HUES48 (cell line): ENCODE measurements at regions not wholly inside any gene's neighbourhood (a gene's known extent, or its start where the extent isn't known, plus 50 kb on each side); places are given as distances from the start of the nearest gene placed in this dataset.

Experiments used
- H3K27ac ChIP-seq: one replicate; pipeline ENCODE4 v1.7.0; 2013; ENCODE audit warnings: low read depth, low read length, inconsistent platforms
- H3K27me3 ChIP-seq: 2 replicates; pipeline ENCODE4 v1.6.1; 2013; ENCODE audit warnings: mild to moderate bottlenecking, low read length; ENCODE audit not compliant: control insufficient read depth, insufficient read depth
- H3K36me3 ChIP-seq: 2 replicates; pipeline ENCODE4 v1.6.1; 2013; ENCODE audit warnings: low read length; ENCODE audit not compliant: control insufficient read depth, insufficient read depth
- H3K4me1 ChIP-seq: 2 replicates; pipeline ENCODE4 v1.6.1; 2013; ENCODE audit warnings: mild to moderate bottlenecking, low read length; ENCODE audit not compliant: control insufficient read depth, insufficient read depth
- H3K4me3 ChIP-seq: 2 replicates; pipeline ENCODE4 v1.5.1; 2013; ENCODE audit warnings: mild to moderate bottlenecking, low read depth, low read length
- H3K9ac ChIP-seq: 2 replicates; pipeline ENCODE4 v1.6.1; 2013; ENCODE audit warnings: mild to moderate bottlenecking, low read depth, low read length, moderate library complexity
- H3K9me3 ChIP-seq: 2 replicates; pipeline ENCODE4 v1.6.1; 2013; ENCODE audit warnings: low read length; ENCODE audit not compliant: control insufficient read depth, insufficient read depth

GRCh38 chr17:77565166-77565565, 393.3 kb upstream of the TNRC6C start:
- H3K9me3 ChIP-seq, result no peaks in the 10 kb centered on the region
- H3K27me3 ChIP-seq, result no peaks in the 10 kb centered on the region
- no peaks in the 10 kb centered on the region for H3K4me1 ChIP-seq
- no peak overlapping the region for H3K27ac ChIP-seq
- H3K36me3 ChIP-seq, result no peaks in the 10 kb centered on the region
- H3K4me3 ChIP-seq, result no peak overlapping the region
- H3K9ac ChIP-seq, result no peak overlapping the region

GRCh38 chr17:77566151-77566550, 392.4 kb upstream of the TNRC6C start:
- Histone ChIP-seq H3K27ac (no peak overlapping the region), H3K9me3 (no peaks in the 10 kb centered on the region), H3K9ac (no peak overlapping the region), H3K4me1 (no peaks in the 10 kb centered on the region), H3K27me3 (no peaks in the 10 kb centered on the region), H3K4me3 (no peak overlapping the region), H3K36me3 (no peaks in the 10 kb centered on the region)

GRCh38 chr17:77566566-77567138, 391.9 kb upstream of the TNRC6C start:
- Histone ChIP-seq H3K4me3 (no peak overlapping the region), H3K27ac (no peak overlapping the region), H3K36me3 (no peaks in the 10 kb centered on the region), H3K27me3 (peaks cover 4% of the 10 kb centered on the region), H3K9me3 (no peaks in the 10 kb centered on the region), H3K4me1 (peaks cover 4% of the 10 kb centered on the region), H3K9ac (no peak overlapping the region)

GRCh38 chr17:77568540-77568939, 390.0 kb upstream of the TNRC6C start:
- no peaks in the 10 kb centered on the region for H3K36me3 ChIP-seq
- no peak overlapping the region for H3K27ac ChIP-seq
- H3K9ac ChIP-seq, result no peak overlapping the region
- peaks cover 4% of the 10 kb centered on the region for H3K27me3 ChIP-seq
- no peaks in the 10 kb centered on the region for H3K9me3 ChIP-seq
- H3K4me3 ChIP-seq, result no peak overlapping the region
- peaks cover 8% of the 10 kb centered on the region for H3K4me1 ChIP-seq

GRCh38 chr17:77569846-77570564, 388.5 kb upstream of the TNRC6C start:
- peaks cover 4% of the 10 kb centered on the region for H3K27me3 ChIP-seq
- H3K4me1 ChIP-seq, result peaks cover 8% of the 10 kb centered on the region
- H3K9ac ChIP-seq, result no peak overlapping the region
- H3K4me3 ChIP-seq, result no peak overlapping the region
- no peak overlapping the region for H3K27ac ChIP-seq
- no peaks in the 10 kb centered on the region for H3K9me3 ChIP-seq
- no peaks in the 10 kb centered on the region for H3K36me3 ChIP-seq

- Histone ChIP-seq H3K9me3 (no peaks in the 10 kb centered on the region), H3K9ac (no peak overlapping the region), H3K4me3 (no peak overlapping the region), H3K27me3 (peaks cover 4% of the 10 kb centered on the region), H3K27ac (no peak overlapping the region), H3K4me1 (peaks cover 8% of the 10 kb centered on the region), H3K36me3 (no peaks in the 10 kb centered on the region)
These were observed 388.0 kb upstream of the TNRC6C start for GRCh38 chr17:77570565-77570898.

- H3K4me3 ChIP-seq, result no peak overlapping the region
- H3K27me3 ChIP-seq, result peaks cover 4% of the 10 kb centered on the region
- no peaks in the 10 kb centered on the region for H3K36me3 ChIP-seq
These were observed 387.1 kb upstream of the TNRC6C start for GRCh38 chr17:77571155-77571981.

GRCh38 chr17:77572065-77572601, 386.4 kb upstream of the TNRC6C start:
- Histone ChIP-seq H3K4me3 (no peak overlapping the region), H3K9ac (no peak overlapping the region), H3K36me3 (no peaks in the 10 kb centered on the region), H3K4me1 (peaks cover 8% of the 10 kb centered on the region), H3K27ac (no peak overlapping the region), H3K27me3 (peaks cover 4% of the 10 kb centered on the region), H3K9me3 (no peaks in the 10 kb centered on the region)

More at GRCh38 chr17:77571155-77571981, 387.1 kb upstream of the TNRC6C start:
- H3K9me3 ChIP-seq, result no peaks in the 10 kb centered on the region
- H3K9ac ChIP-seq, result no peak overlapping the region
- H3K4me1 ChIP-seq, result peaks cover 8% of the 10 kb centered on the region
- no peak overlapping the region for H3K27ac ChIP-seq

GRCh38 chr17:77572851-77573250, 385.7 kb upstream of the TNRC6C start:
- H3K27me3 ChIP-seq, result peaks cover 4% of the 10 kb centered on the region
- H3K9ac ChIP-seq, result no peak overlapping the region
- no peaks in the 10 kb centered on the region for H3K36me3 ChIP-seq
- H3K4me3 ChIP-seq, result no peak overlapping the region
- peaks cover 8% of the 10 kb centered on the region for H3K4me1 ChIP-seq
- no peak overlapping the region for H3K27ac ChIP-seq
- no peaks in the 10 kb centered on the region for H3K9me3 ChIP-seq

- Histone ChIP-seq H3K9me3 (no peaks in the 10 kb centered on the region), H3K36me3 (no peaks in the 10 kb centered on the region), H3K4me3 (no peak overlapping the region), H3K27ac (no peak overlapping the region), H3K4me1 (no peaks in the 10 kb centered on the region), H3K27me3 (no peaks in the 10 kb centered on the region), H3K9ac (no peak overlapping the region)
These were observed 381.0 kb upstream of the TNRC6C start for GRCh38 chr17:77577491-77577890.

- Histone ChIP-seq H3K9me3 (no peaks in the 10 kb centered on the region), H3K4me3 (no peak overlapping the region), H3K27me3 (no peaks in the 10 kb centered on the region), H3K27ac (no peak overlapping the region), H3K36me3 (no peaks in the 10 kb centered on the region), H3K9ac (no peak overlapping the region), H3K4me1 (no peaks in the 10 kb centered on the region)
These were observed 379.4 kb upstream of the TNRC6C start for GRCh38 chr17:77579131-77579530.
